ENCODE measurements at regions not wholly inside any gene's neighbourhood (a gene's known extent, or its start where the extent isn't known, plus 50 kb on each side); places are given as distances from the start of the nearest gene placed in this dataset.

DNA sequence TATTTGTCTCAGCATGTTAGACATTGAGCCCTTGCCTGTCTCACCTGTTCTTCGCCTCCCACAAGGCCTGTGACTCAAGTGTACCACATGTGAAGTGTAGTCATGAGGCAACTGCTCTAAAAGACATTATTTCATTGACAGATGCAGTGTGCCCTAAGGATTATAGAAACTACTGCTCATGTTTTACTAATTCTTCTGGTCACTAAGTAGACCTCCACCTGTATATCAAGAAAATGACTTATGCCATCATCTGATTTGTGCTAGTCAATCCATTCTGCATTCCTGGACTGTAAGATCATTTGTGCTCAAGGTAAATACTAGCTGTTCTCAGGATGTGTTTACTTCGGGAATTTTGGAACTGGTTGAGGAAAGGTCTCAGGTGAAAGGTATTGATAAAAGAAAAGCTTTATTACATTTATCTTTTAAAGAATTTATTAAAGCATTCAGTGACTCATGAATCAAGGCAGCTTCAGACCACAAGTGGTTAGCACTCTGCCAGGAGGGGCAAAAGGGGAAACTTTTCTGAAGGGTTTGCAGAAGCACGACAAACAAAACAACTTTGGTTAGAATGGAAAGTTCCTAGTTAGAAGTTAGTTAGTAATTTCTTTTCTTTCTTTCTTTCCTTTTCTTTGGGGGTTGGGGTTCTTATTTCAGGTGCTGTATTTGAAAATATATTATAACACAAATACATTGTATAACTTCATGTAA is 465.3 kb upstream of the CBLB start:
- Mint-ChIP-seq H3K27me3 (ENCODE audit: low read depth, poor library complexity) (no peaks in the 10 kb centered on the region), H3K4me1 (no peaks in the 10 kb centered on the region), H3K36me3 (ENCODE audit: low read depth) (no peaks in the 10 kb centered on the region), H3K4me3 (no peak overlapping the region), H3K9me3 (no peaks in the 10 kb centered on the region), H3K27ac (no peak overlapping the region)
- DNase-seq: no peak
- TF ChIP-seq, protein P1, sequence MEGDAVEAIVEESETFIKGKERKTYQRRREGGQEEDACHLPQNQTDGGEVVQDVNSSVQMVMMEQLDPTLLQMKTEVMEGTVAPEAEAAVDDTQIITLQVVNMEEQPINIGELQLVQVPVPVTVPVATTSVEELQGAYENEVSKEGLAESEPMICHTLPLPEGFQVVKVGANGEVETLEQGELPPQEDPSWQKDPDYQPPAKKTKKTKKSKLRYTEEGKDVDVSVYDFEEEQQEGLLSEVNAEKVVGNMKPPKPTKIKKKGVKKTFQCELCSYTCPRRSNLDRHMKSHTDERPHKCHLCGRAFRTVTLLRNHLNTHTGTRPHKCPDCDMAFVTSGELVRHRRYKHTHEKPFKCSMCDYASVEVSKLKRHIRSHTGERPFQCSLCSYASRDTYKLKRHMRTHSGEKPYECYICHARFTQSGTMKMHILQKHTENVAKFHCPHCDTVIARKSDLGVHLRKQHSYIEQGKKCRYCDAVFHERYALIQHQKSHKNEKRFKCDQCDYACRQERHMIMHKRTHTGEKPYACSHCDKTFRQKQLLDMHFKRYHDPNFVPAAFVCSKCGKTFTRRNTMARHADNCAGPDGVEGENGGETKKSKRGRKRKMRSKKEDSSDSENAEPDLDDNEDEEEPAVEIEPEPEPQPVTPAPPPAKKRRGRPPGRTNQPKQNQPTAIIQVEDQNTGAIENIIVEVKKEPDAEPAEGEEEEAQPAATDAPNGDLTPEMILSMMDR (IDR thresholded peaks at IDR 0.05): no peak

DNA sequence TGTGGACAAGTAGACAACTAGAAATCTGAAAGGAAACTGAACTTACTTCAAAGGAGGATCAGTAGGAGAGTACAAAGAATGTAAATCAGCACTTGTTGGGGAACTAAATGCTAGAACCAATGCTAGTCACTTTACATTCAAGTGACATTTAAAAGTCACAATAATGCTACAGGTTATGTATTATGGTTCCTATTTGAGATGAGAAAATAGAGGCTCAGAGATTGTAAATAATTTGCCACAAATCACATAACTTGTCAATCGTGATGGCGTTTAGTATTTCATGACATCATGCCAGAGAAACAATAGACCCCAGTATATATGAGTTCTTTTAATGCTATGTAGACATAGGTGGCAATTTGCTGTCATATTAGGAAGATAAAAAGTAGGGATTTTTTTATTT is 467.8 kb upstream of the CBLB start:
- Mint-ChIP-seq H3K4me3 (no peak overlapping the region), H3K27ac (no peak overlapping the region), H3K9me3 (no peaks in the 10 kb centered on the region), H3K4me1 (no peaks in the 10 kb centered on the region), H3K27me3 (ENCODE audit: low read depth, poor library complexity) (peaks cover 3% of the 10 kb centered on the region), H3K36me3 (ENCODE audit: low read depth) (no peaks in the 10 kb centered on the region)
- TF ChIP-seq, protein P1 (IDR thresholded peaks at IDR 0.05): no peak
- no peak for DNase-seq

DNA sequence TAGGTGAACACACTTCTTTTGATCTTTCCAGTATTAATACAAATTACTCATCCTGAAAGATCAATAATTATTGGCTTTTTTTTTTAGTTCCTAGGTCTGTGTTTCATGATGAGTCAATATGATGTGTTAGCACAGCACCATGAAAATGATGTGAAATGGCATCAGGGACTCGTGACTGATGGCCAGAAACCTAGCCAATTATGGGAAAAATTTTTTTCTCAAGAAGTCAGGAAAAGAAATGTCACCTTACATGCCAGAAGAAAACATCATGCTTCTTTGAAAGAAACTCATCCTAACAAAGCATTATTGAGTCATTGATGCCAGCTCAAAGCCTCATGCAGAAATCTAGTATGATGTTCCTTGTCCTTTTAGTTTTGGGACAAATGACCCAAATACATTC is 468.3 kb upstream of the CBLB start:
- Mint-ChIP-seq H3K36me3 (ENCODE audit: low read depth) (no peaks in the 10 kb centered on the region), H3K4me3 (no peak overlapping the region), H3K27me3 (ENCODE audit: low read depth, poor library complexity) (peaks cover 3% of the 10 kb centered on the region), H3K27ac (no peak overlapping the region), H3K4me1 (no peaks in the 10 kb centered on the region), H3K9me3 (no peaks in the 10 kb centered on the region)
- no peak for DNase-seq
- TF ChIP-seq, protein P1 (IDR thresholded peaks at IDR 0.05): no peak

DNA sequence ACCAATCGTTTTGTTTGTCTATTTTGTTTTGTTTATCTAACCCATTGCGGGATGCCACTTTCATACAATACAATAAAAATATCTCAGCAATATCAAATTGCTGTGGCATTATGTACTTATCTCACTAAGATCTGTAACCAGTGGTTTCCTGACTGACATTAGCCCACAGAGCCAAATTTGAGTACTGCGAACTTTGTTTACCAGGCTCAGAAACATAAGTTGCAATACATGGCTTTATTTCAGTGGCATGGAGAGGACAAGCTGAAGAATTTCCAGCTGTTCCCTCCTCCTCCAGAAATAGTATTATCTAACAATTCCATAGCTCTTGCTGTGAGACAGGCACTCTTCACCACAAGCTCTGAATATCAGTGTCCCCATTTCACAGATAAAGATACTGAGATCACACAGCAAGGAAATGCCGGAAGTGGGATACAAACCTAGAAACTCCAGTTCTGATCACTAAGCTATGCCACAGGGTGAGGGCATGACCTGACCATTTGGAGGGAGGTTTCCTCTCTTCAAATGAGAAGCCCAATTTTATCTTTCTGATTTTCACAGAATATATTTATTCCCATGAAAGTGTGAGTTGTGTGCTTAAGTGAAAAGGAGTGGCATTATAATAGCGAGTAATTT is 469.9 kb upstream of the CBLB start:
- no peak for DNase-seq

DNA sequence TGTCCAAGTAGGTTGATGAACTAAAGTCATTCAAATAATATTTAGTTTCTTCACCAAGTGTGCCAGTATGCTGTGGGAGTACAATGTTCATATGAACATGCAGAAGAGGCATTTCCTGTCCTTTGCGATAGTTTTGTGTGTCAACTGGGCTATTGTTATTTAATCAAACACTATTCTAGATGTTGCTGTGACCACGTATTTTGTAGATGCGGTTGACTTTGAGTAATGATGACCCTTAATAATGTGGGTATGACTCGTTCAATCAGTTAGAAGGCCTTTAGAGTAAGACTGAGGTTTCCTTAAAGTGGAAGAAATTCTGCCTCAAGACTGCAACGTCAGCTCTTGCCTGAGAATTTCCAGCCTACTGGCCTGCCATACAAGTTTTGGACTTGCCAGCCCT is 470.7 kb upstream of the CBLB start:
- Mint-ChIP-seq H3K9me3 (no peaks in the 10 kb centered on the region), H3K27me3 (ENCODE audit: low read depth, poor library complexity) (peaks cover 3% of the 10 kb centered on the region), H3K36me3 (ENCODE audit: low read depth) (no peaks in the 10 kb centered on the region), H3K4me1 (no peaks in the 10 kb centered on the region), H3K4me3 (no peak overlapping the region), H3K27ac (no peak overlapping the region)
- DNase-seq: no peak
- TF ChIP-seq, protein P1 (IDR thresholded peaks at IDR 0.05): no peak

More for the DNA sequence above, 469.9 kb upstream of the CBLB start:
- no peaks in the 10 kb centered on the region for H3K36me3 Mint-ChIP-seq (ENCODE audit: low read depth)
- H3K27me3 Mint-ChIP-seq (ENCODE audit: low read depth, poor library complexity): peaks cover 3% of the 10 kb centered on the region
- no peaks in the 10 kb centered on the region for H3K9me3 Mint-ChIP-seq
- no peak overlapping the region for H3K27ac Mint-ChIP-seq
- H3K4me3 Mint-ChIP-seq: no peak overlapping the region
- no peaks in the 10 kb centered on the region for H3K4me1 Mint-ChIP-seq
- TF ChIP-seq, protein P1 (IDR thresholded peaks at IDR 0.05): no peak

- TF ChIP-seq, protein P1 (IDR thresholded peaks at IDR 0.05): no peak
- Mint-ChIP-seq H3K9me3 (no peaks in the 10 kb centered on the region), H3K27me3 (ENCODE audit: low read depth, poor library complexity) (peaks cover 3% of the 10 kb centered on the region), H3K36me3 (ENCODE audit: low read depth) (no peaks in the 10 kb centered on the region), H3K27ac (no peak overlapping the region), H3K4me1 (no peaks in the 10 kb centered on the region), H3K4me3 (no peak overlapping the region)
- no peak for DNase-seq
These were observed 472.3 kb upstream of the CBLB start for GRCh38 chr3:106341087-106341486.
